Non-pigmented ciliary epithelial cell (primary cell): ENCODE measurements at regions not wholly inside any gene's neighbourhood (a gene's known extent, or its start where the extent isn't known, plus 50 kb on each side); places are given as distances from the start of the nearest gene placed in this dataset.
"Not testable (repeated sequence)": the region's sequence is repeated elsewhere in the genome, so short reads cannot be mapped to it uniquely, and the experiment has no call there.

Source experiments
- DNase-seq: peaks from one replicate; pipeline ENCODE4 v3.0.0-alpha.2; 2010; ENCODE audit warnings: low read depth

GRCh38 chr2:91422102-91422501 is 2730.6 kb downstream of the RPIA start:
- not testable (repeated sequence) for DNase-seq

GRCh38 chr2:91427148-91427547 is 2735.7 kb downstream of the RPIA start:
- DNase-seq, result not testable (repeated sequence)

GRCh38 chr2:91441932-91442245 is 2750.4 kb downstream of the RPIA start:
- DNase-seq, result not testable (repeated sequence)

GRCh38 chr2:91442246-91442905 is 2750.9 kb downstream of the RPIA start:
- DNase-seq, result no peak

- DNase-seq, result not testable (repeated sequence)
Measured at GRCh38 chr2:91442906-91443729, 2751.6 kb downstream of the RPIA start.

- DNase-seq, result not testable (repeated sequence)
Measured at GRCh38 chr2:91443730-91444115, 2752.2 kb downstream of the RPIA start.

GRCh38 chr2:91445705-91446104 is 2754.2 kb downstream of the RPIA start:
- DNase-seq, result not testable (repeated sequence)

- DNase-seq, result not testable (repeated sequence)
Measured at GRCh38 chr2:91446489-91446888, 2755.0 kb downstream of the RPIA start.

- not testable (repeated sequence) for DNase-seq
Measured at GRCh38 chr2:91446915-91447314, 2755.4 kb downstream of the RPIA start.

GRCh38 chr2:91447508-91447907 is 2756.0 kb downstream of the RPIA start:
- not testable (repeated sequence) for DNase-seq

- not testable (repeated sequence) for DNase-seq
Measured at GRCh38 chr2:91462292-91462691, 2770.8 kb downstream of the RPIA start.

- DNase-seq, result not testable (repeated sequence)
Measured at GRCh38 chr2:91463007-91463406, 2771.5 kb downstream of the RPIA start.

GRCh38 chr2:91466780-91467363 is 2775.4 kb downstream of the RPIA start:
- DNase-seq, result not testable (repeated sequence)

- DNase-seq, result not testable (repeated sequence)
Measured at GRCh38 chr2:91476244-91476935, 2784.9 kb downstream of the RPIA start.

GRCh38 chr2:91476936-91477246 is 2785.4 kb downstream of the RPIA start:
- not testable (repeated sequence) for DNase-seq

- DNase-seq, result not testable (repeated sequence)
Measured at GRCh38 chr2:91477291-91477690, 2785.8 kb downstream of the RPIA start.

GRCh38 chr2:91477731-91478672 is 2786.5 kb downstream of the RPIA start:
- no peak for DNase-seq

- DNase-seq, result not testable (repeated sequence)
Measured at GRCh38 chr2:91478851-91479718, 2787.6 kb downstream of the RPIA start.

GRCh38 chr2:91485226-91485625 is 2793.8 kb downstream of the RPIA start:
- not testable (repeated sequence) for DNase-seq
